ENCODE measurements at regions not wholly inside any gene's neighbourhood (a gene's known extent, or its start where the extent isn't known, plus 50 kb on each side); places are given as distances from the start of the nearest gene placed in this dataset.
"Not testable (repeated sequence)": the region's sequence is repeated elsewhere in the genome, so short reads cannot be mapped to it uniquely, and the experiment has no call there.

DNA sequence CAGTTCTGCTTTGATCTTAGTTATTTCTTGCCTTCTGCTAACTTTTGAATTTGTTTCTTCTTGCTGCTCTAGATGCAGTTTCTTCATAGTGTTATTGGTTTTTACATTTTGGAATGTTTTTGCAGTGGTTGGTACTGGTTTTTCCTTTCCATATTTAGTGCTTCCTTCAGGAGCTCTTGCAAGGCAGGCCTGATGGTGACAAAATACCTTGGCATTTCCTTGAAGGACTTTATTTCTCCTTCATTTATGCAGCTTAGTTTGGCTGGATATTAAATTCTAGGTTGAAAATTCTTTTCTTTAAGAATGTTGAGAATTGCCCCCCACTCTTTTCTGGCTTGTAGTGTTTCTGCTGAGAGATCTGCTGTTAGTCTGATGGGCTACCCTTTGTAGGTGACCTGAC lies 1654.7 kb upstream of the SEL1L start:
- TF ChIP-seq, protein P1, sequence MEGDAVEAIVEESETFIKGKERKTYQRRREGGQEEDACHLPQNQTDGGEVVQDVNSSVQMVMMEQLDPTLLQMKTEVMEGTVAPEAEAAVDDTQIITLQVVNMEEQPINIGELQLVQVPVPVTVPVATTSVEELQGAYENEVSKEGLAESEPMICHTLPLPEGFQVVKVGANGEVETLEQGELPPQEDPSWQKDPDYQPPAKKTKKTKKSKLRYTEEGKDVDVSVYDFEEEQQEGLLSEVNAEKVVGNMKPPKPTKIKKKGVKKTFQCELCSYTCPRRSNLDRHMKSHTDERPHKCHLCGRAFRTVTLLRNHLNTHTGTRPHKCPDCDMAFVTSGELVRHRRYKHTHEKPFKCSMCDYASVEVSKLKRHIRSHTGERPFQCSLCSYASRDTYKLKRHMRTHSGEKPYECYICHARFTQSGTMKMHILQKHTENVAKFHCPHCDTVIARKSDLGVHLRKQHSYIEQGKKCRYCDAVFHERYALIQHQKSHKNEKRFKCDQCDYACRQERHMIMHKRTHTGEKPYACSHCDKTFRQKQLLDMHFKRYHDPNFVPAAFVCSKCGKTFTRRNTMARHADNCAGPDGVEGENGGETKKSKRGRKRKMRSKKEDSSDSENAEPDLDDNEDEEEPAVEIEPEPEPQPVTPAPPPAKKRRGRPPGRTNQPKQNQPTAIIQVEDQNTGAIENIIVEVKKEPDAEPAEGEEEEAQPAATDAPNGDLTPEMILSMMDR (IDR thresholded peaks at IDR 0.05), result not testable (repeated sequence)
- TF ChIP-seq POLR2A (IDR thresholded peaks at IDR 0.05), result not testable (repeated sequence)
